HEK293 (cell line): ENCODE measurements at regions not wholly inside any gene's neighbourhood (a gene's known extent, or its start where the extent isn't known, plus 50 kb on each side); places are given as distances from the start of the nearest gene placed in this dataset.

Experiments used
- IKZF3 ChIP-seq: fragments of 450-650 bp; IDR thresholded peaks from 2 replicates; pipeline ENCODE4 v1.5.0; 2018; ENCODE audit warnings: missing biosample characterization, mild to moderate bottlenecking, missing genetic modification characterization, moderate library complexity
- ZNF239 ChIP-seq: fragments of 450-650 bp; formaldehyde crosslinking; IDR thresholded peaks from 2 replicates; pipeline ENCODE4 v1.5.1; 2016; ENCODE audit warnings: missing biosample characterization, missing genetic modification characterization
- TF ChIP-seq, protein P1 (sequence below): fragments of 450-650 bp; formaldehyde crosslinking; IDR thresholded peaks from 2 replicates; pipeline ENCODE4 v1.5.1; 2016; ENCODE audit warnings: missing biosample characterization, missing genetic modification characterization
- TF ChIP-seq, protein P2 (sequence below): fragments of 450-650 bp; formaldehyde crosslinking; conservative IDR thresholded peaks from 2 replicates; pipeline ENCODE4 v1.5.1; 2016; ENCODE audit warnings: low read depth, missing biosample characterization, missing genetic modification characterization
- TF ChIP-seq, protein P3 (sequence below): fragments of 450-650 bp; IDR thresholded peaks from 2 replicates; pipeline ENCODE4 v1.5.1; 2018; ENCODE audit warnings: missing biosample characterization, mild to moderate bottlenecking, missing genetic modification characterization

DNA sequence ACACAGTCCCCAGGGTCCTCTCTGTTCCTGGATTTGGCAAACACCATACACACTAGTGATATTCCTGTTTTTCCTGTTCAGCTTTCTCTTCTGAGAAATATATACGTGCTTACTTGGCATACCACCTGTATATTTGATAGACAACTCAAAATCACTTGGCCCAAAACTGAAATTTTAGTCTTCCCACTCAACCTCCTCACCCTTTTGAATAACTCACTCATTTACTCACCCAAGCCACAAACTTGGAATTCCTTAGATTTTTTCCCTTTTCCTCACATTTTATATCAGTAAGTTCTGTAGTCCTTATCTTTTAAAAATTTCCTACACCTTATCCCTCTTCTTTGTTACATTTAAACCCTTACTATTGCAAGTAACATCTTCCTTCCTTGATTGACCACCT, 143.4 kb downstream of the PPP1R3A start:
- TF ChIP-seq, protein P1, sequence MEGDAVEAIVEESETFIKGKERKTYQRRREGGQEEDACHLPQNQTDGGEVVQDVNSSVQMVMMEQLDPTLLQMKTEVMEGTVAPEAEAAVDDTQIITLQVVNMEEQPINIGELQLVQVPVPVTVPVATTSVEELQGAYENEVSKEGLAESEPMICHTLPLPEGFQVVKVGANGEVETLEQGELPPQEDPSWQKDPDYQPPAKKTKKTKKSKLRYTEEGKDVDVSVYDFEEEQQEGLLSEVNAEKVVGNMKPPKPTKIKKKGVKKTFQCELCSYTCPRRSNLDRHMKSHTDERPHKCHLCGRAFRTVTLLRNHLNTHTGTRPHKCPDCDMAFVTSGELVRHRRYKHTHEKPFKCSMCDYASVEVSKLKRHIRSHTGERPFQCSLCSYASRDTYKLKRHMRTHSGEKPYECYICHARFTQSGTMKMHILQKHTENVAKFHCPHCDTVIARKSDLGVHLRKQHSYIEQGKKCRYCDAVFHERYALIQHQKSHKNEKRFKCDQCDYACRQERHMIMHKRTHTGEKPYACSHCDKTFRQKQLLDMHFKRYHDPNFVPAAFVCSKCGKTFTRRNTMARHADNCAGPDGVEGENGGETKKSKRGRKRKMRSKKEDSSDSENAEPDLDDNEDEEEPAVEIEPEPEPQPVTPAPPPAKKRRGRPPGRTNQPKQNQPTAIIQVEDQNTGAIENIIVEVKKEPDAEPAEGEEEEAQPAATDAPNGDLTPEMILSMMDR (tag by site-specific recombination): no peak
- TF ChIP-seq ZNF239 (tag by site-specific recombination) (no peak), IKZF3 (tag by site-specific recombination) (no peak)
- TF ChIP-seq, protein P2, sequence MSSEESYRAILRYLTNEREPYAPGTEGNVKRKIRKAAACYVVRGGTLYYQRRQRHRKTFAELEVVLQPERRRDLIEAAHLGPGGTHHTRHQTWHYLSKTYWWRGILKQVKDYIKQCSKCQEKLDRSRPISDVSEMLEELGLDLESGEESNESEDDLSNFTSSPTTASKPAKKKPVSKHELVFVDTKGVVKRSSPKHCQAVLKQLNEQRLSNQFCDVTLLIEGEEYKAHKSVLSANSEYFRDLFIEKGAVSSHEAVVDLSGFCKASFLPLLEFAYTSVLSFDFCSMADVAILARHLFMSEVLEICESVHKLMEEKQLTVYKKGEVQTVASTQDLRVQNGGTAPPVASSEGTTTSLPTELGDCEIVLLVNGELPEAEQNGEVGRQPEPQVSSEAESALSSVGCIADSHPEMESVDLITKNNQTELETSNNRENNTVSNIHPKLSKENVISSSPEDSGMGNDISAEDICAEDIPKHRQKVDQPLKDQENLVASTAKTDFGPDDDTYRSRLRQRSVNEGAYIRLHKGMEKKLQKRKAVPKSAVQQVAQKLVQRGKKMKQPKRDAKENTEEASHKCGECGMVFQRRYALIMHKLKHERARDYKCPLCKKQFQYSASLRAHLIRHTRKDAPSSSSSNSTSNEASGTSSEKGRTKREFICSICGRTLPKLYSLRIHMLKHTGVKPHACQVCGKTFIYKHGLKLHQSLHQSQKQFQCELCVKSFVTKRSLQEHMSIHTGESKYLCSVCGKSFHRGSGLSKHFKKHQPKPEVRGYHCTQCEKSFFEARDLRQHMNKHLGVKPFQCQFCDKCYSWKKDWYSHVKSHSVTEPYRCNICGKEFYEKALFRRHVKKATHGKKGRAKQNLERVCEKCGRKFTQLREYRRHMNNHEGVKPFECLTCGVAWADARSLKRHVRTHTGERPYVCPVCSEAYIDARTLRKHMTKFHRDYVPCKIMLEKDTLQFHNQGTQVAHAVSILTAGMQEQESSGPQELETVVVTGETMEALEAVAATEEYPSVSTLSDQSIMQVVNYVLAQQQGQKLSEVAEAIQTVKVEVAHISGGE (tag by site-specific recombination): no peak
- TF ChIP-seq, protein P3, sequence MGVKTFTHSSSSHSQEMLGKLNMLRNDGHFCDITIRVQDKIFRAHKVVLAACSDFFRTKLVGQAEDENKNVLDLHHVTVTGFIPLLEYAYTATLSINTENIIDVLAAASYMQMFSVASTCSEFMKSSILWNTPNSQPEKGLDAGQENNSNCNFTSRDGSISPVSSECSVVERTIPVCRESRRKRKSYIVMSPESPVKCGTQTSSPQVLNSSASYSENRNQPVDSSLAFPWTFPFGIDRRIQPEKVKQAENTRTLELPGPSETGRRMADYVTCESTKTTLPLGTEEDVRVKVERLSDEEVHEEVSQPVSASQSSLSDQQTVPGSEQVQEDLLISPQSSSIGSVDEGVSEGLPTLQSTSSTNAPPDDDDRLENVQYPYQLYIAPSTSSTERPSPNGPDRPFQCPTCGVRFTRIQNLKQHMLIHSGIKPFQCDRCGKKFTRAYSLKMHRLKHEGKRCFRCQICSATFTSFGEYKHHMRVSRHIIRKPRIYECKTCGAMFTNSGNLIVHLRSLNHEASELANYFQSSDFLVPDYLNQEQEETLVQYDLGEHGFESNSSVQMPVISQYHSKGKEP: no peak
